SK-N-SH treated with all-trans-retinoic acid at 6 μM for 48 hours (cell line): ENCODE measurements at regions not wholly inside any gene's neighbourhood (a gene's known extent, or its start where the extent isn't known, plus 50 kb on each side); places are given as distances from the start of the nearest gene placed in this dataset.

ENCODE experiments used
- ARNTL ChIP-seq: fragments of 450-650 bp; formaldehyde crosslinking; IDR thresholded peaks from 2 replicates; pipeline ENCODE4 v1.5.0; 2020; ENCODE audit warnings: low read depth, mild to moderate bottlenecking, moderate library complexity, borderline replicate concordance
- BACH2 ChIP-seq: fragments of 250-450 bp; sonication (Bioruptor Pico); IDR thresholded peaks from 2 replicates; pipeline ENCODE4 v1.9.0; 2021; ENCODE audit warnings: mild to moderate bottlenecking, borderline replicate concordance
- CREB5 ChIP-seq: fragments of 250-450 bp; sonication (Bioruptor Pico); IDR thresholded peaks from 2 replicates; pipeline ENCODE4 v1.5.1; 2020; ENCODE audit warnings: low read depth, mild to moderate bottlenecking, moderate library complexity
- CSDC2 ChIP-seq: fragments of 250-450 bp; sonication (Bioruptor Pico); IDR thresholded peaks from 2 replicates; pipeline ENCODE4 v1.5.0; 2020; ENCODE audit warnings: mild to moderate bottlenecking, moderate library complexity
- CSRNP3 ChIP-seq: fragments of 250-450 bp; sonication (Bioruptor Pico); IDR thresholded peaks from 2 replicates; pipeline ENCODE4 v1.5.1; 2021; ENCODE audit warnings: mild to moderate bottlenecking, moderate library complexity
- ESRRG ChIP-seq: fragments of 250-450 bp; sonication (Bioruptor Pico); IDR thresholded peaks from 2 replicates; pipeline ENCODE4 v1.6.1; 2021; ENCODE audit warnings: mild to moderate bottlenecking
- POU6F1 ChIP-seq: fragments of 250-450 bp; sonication (Bioruptor Pico); IDR thresholded peaks from 2 replicates; pipeline ENCODE4 v1.8.0; 2021; ENCODE audit warnings: low read depth, mild to moderate bottlenecking, moderate library complexity, borderline replicate concordance
- RARB ChIP-seq: fragments of 250-450 bp; sonication (Bioruptor Pico); IDR thresholded peaks from 2 replicates; pipeline ENCODE4 v1.8.0; 2021; ENCODE audit warnings: mild to moderate bottlenecking, moderate library complexity
- TSHZ2 ChIP-seq: fragments of 250-450 bp; sonication (Bioruptor Pico); IDR thresholded peaks from 2 replicates; pipeline ENCODE4 v1.5.0; 2020; ENCODE audit warnings: mild to moderate bottlenecking, moderate library complexity
- ZC3H10 ChIP-seq: fragments of 250-450 bp; sonication (Bioruptor Pico); IDR thresholded peaks from 2 replicates; pipeline ENCODE4 v1.5.1; 2021; ENCODE audit warnings: mild to moderate bottlenecking, moderate library complexity
- ZFP30 ChIP-seq: fragments of 450-650 bp; formaldehyde crosslinking; IDR thresholded peaks from 2 replicates; pipeline ENCODE4 v1.5.0; 2022; ENCODE audit warnings: mild to moderate bottlenecking, moderate library complexity
- ZNF565 ChIP-seq: fragments of 450-650 bp; formaldehyde crosslinking; conservative IDR thresholded peaks from 2 replicates; pipeline ENCODE4 v1.5.0; 2020; ENCODE audit warnings: low read depth, mild to moderate bottlenecking, moderate library complexity
- ZNF70 ChIP-seq: fragments of 450-650 bp; formaldehyde crosslinking; IDR thresholded peaks from 2 replicates; pipeline ENCODE4 v1.5.0; 2020; ENCODE audit warnings: mild to moderate bottlenecking, moderate library complexity
- ZNF8 ChIP-seq: fragments of 450-650 bp; formaldehyde crosslinking; IDR thresholded peaks from 2 replicates; pipeline ENCODE4 v1.5.0; 2020; ENCODE audit warnings: mild to moderate bottlenecking, moderate library complexity

- no peak for TF ChIP-seq ZNF70
- TF ChIP-seq ZNF565 (CRISPR knock-in tag), result no peak
- TF ChIP-seq ARNTL (CRISPR knock-in tag), result no peak
- no peak for TF ChIP-seq ZFP30 (CRISPR knock-in tag)
- TF ChIP-seq ZNF8, result no peak
- TF ChIP-seq BACH2, result no peak
- TF ChIP-seq TSHZ2 (CRISPR knock-in tag), result no peak
- TF ChIP-seq ESRRG (CRISPR knock-in tag), result no peak
- no peak for TF ChIP-seq CSRNP3 (CRISPR knock-in tag)
- no peak for TF ChIP-seq ZC3H10 (CRISPR knock-in tag)
- TF ChIP-seq CSDC2 (CRISPR knock-in tag), result no peak
- TF ChIP-seq CREB5 (CRISPR knock-in tag), result no peak
- no peak for TF ChIP-seq POU6F1 (CRISPR knock-in tag)
- TF ChIP-seq RARB (CRISPR knock-in tag), result no peak
Measured at GRCh38 chr3:115524549-115524948, 98.8 kb upstream of the GAP43 start.
